Epithelial cell of esophagus (primary cell): ENCODE measurements at regions not wholly inside any gene's neighbourhood (a gene's known extent, or its start where the extent isn't known, plus 50 kb on each side); places are given as distances from the start of the nearest gene placed in this dataset.
"Not testable (repeated sequence)": the region's sequence is repeated elsewhere in the genome, so short reads cannot be mapped to it uniquely, and the experiment has no call there.

Experiments used
- DNase-seq: peaks from one replicate; pipeline ENCODE4 v3.0.0; 2010; ENCODE audit warnings: low read depth
- H3K4me3 ChIP-seq: 2 replicates; pipeline ENCODE4 v1.5.1; 2011; ENCODE audit warnings: mild to moderate bottlenecking, low read length, control low read depth
- TF ChIP-seq, protein P1 (sequence below): IDR thresholded peaks from 2 replicates; pipeline ENCODE4 v1.5.1; 2011; ENCODE audit warnings: low read depth, mild to moderate bottlenecking, low read length, control low read depth, inconsistent platforms; ENCODE audit not compliant: insufficient read depth; ENCODE audit errors: missing control alignments

DNA sequence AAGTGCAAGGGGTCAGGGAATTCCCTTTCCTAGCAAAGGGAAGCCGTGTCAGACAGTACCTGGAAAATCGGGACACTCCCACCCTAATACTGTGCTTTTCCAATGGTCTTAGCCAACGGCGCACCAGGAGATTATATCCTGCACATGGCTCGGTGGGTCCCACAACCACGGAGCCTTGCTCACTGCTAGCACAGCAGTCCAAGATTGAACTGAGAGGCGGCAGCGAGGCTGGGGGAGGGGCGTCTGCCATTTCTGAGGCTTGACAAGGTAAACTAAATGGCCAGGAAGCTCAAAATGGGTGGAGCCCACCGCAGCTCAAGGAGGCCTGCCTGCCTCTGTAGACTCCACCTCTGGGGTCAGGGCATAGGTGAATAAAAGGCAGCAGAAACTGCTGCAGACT lies 76.5 kb upstream of the LINC00632 start:
- H3K4me3 ChIP-seq, result not testable (repeated sequence)

DNA sequence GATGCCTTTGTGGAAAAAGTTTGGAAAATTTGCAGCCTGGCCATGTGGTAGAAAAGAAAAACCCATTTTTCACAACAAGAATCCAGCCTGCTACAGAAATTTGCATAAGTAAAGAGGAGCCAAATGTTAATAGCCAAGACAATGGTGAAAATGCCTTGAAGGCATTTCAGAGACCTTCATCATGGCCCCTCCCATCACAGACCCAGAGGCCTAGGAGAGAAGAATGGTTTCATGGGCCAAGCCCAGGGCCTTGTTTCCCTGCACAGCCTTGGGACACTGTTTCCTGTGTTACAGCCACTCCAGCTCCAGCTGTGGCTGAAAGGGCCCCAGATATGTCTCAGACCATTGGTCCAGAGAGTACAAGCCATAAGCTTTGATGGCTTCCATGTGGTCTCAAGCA lies 101.4 kb upstream of the LINC00632 start:
- TF ChIP-seq, protein P1, sequence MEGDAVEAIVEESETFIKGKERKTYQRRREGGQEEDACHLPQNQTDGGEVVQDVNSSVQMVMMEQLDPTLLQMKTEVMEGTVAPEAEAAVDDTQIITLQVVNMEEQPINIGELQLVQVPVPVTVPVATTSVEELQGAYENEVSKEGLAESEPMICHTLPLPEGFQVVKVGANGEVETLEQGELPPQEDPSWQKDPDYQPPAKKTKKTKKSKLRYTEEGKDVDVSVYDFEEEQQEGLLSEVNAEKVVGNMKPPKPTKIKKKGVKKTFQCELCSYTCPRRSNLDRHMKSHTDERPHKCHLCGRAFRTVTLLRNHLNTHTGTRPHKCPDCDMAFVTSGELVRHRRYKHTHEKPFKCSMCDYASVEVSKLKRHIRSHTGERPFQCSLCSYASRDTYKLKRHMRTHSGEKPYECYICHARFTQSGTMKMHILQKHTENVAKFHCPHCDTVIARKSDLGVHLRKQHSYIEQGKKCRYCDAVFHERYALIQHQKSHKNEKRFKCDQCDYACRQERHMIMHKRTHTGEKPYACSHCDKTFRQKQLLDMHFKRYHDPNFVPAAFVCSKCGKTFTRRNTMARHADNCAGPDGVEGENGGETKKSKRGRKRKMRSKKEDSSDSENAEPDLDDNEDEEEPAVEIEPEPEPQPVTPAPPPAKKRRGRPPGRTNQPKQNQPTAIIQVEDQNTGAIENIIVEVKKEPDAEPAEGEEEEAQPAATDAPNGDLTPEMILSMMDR, result no peak
- H3K4me3 ChIP-seq, result no peak overlapping the region
- DNase-seq, result no peak

More for the DNA sequence above, 76.5 kb upstream of the LINC00632 start:
- DNase-seq, result not testable (repeated sequence)

DNA sequence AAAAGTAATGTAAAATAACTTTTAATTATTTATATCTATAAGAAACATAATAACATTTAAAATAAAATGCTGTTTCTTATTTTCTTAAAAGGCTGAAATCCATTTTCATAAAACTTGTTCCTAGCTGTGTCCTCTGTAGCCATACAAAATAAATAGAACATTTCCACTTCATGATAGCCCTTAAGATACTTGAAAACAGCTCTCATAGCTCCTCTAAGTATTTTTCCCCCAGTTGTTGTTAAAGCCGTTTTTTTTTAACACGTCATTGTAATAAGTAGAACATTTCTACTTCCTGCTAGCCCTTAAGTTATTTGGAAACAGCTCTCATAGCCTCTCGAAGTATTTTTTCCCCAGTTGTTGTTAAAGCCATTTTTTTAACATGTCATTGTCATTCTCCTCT lies 97.3 kb upstream of the SOX3 start:
- no peak for DNase-seq
- TF ChIP-seq, protein P1, result no peak
- H3K4me3 ChIP-seq, result no peak overlapping the region

DNA sequence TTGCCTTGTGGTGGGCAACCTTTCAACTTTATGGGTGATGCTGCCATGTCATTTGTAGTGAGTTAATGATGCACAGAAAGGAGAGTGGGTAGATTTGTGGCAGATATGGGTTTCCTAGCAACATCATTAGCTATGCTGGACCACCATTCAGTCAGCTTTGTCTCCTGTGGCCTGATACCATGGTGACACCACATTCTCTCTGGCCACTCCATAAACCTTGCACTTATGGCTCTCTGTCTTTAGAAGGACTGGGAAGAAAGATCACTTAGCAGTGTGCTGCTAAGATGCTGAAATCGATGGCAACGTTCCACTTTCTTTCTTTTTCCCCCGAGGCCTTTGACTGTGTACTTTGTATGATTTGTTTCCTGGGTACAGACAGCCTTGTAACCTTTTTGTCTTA lies 95.0 kb upstream of the SOX3 start:
- TF ChIP-seq, protein P1, result no peak
- no peak for DNase-seq
- H3K4me3 ChIP-seq, result no peak overlapping the region

DNA sequence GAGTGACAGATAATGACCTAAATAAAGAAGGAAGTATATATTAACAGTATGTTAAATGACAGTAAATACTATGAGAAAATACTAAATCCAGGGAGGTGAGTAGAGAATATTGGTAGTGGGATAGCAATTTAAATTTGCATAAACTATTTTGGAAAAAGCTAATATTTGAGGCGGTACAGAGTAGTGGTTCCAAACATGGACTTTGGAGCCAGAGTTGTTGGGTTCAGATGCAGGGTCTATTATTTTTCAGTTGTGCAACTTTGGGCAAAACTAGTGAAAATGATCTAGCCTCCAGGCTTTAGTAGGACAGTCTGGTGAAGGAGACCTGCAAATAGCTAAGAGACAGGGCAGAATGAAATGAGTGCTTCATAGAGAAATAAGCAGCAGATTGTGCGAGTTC lies 84.8 kb upstream of the SOX3 start:
- DNase-seq, result no peak
- TF ChIP-seq, protein P1, result no peak
- no peak overlapping the region for H3K4me3 ChIP-seq

DNA sequence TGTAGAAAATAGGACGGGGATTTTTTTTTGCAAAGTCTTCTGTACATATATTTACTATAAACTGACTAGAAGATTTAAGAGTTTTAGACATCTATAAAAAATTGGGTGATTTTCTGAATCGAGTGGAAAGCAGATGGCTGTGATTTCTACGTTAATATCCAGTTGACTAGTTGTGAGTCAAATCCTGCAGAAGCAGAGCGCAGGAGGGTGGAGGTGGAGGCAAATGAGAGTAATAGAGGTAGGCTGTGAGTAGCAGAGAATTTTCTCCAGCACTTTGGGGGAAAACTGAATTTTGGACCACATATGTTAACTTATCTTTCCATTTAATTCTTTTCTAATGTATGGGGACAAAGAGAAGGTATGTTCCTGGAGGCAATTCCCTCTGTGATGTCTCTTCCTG lies 82.1 kb upstream of the SOX3 start:
- TF ChIP-seq, protein P1, result no peak
- no peak for DNase-seq
- H3K4me3 ChIP-seq, result no peak overlapping the region

DNA sequence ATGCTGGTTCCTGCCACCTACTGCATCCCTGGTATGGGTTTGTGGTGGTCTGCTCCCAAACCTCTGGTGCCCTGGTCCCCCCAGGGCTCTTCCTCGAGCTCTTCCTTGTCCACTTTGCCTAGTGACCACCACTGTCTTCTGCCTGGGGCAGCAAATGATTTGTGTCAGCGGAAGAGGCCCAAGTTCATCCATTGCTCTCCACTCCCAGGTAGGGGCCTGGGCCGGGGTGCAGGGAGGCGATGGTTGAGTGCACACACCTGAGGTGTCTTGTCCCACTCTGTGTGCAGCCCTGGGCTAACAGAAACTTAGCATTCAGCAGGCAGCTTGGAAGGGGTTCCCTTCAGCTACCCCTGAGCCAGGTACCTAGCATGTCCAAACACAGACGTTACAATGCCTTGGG lies 75.6 kb upstream of the SOX3 start:
- DNase-seq, result no peak
- TF ChIP-seq, protein P1, result no peak
- no peak overlapping the region for H3K4me3 ChIP-seq

DNA sequence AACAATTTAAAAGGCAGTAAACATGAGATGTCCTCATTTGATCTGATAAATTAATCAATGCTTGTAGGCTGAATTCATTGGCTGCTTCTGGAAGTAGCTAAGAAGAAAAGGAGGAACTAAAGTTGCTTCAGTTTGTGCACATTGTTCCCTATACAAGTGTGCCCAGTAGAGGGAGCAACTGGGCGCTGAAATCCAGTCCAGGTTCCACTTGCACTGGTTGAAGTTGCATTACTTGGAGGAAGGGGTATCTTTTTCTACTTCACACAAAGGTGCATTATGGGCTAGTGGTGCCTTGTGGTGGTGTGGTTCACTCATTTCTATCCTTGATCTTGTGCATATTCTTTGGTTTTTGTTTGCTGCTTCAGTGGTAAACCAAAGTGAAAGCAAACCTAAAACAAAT lies 67.9 kb upstream of the SOX3 start:
- peak; percentile 41 for DNase-seq

More for the DNA sequence above, 67.9 kb upstream of the SOX3 start:
- H3K4me3 ChIP-seq, result no peak overlapping the region
- TF ChIP-seq, protein P1, result peak; percentile 68
